GM18519 (cell line): ENCODE measurements at regions not wholly inside any gene's neighbourhood (a gene's known extent, or its start where the extent isn't known, plus 50 kb on each side); places are given as distances from the start of the nearest gene placed in this dataset.

Experiments used
- ATAC-seq: cut with Tn5 transposase; IDR thresholded peaks from one replicate; pipeline ENCODE4 v1.9.1; 2021; ENCODE audit warnings: mild to moderate bottlenecking, moderate library complexity; ENCODE audit not compliant: unreplicated experiment, low FRiP score

- no peak for ATAC-seq
These were observed 558.5 kb upstream of the ZNF462 start for GRCh38 chr9:106304401-106304920.

DNA sequence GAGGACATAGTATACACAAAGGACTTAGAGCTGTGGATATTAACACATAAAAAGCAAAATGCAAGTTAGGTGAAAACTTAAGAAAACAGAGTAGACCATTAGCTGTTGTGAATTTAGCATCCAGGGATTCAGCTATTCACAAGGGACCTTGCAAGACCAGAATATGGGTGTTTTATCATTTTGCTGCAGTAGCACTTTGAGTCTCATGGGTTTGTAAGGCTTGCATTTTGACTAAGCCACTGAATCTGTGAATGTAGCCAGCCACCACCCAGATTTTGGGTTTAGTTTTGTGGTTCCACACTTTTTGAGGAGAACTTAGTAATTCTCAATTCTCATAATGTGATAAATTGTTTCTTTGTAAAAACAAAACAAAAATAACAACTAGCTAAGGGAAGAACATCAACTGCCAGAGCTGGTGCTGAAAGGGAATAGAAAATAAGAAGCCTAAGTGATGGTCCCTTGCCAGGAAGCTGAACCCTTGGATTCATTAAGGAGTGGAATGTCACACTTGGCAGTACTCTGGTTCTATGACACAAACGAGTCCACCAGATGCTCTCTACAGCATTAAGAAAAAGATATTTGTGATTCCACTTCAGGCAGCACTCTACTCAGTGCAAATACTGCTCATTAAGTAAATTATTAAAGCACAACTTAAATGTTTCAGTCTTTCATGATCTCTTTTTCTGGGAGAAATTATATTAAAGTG, 557.4 kb upstream of the ZNF462 start:
- ATAC-seq: no peak

- ATAC-seq: no peak
These were observed 555.3 kb upstream of the ZNF462 start for GRCh38 chr9:106307670-106308069.

DNA sequence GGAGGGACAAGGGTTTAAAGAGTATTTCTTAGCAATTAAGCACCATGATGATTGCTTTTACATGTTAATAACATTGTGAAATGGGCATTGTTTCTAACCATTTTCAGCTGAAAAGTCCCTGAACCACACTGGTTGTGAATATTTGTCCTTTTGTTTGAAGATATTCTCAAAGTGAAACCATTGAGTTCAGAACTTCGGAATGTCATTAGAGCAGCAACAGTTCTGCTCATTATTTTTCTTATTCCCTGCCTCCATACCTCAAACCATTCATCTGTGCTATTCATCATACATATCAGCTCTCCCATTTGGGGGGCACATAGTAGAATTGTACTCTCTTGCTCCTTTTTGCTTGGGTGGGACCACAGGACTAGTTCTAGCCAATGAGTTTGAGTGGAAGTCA, 553.0 kb upstream of the ZNF462 start:
- no peak for ATAC-seq

DNA sequence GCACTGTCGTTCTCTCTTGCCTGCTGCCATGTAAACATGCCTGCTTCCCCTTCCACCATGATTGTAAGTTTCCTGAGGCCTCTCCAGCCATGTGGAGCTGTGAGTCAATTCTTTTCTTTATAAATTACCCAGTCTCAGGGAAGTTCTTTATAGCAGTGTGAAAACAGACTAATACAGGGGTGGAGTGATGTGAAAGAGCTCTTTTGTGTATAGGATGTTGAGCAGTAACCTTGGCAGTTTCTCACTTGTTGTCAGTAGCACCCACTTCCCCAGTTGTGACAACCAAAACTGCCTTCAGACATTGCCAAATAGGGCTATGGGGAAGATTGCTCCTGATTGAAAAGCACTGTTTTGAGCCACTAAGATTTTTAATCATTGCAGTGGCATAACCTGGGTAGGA, 552.2 kb upstream of the ZNF462 start:
- no peak for ATAC-seq

GRCh38 chr9:106312906-106313305, 550.1 kb upstream of the ZNF462 start:
- ATAC-seq: no peak

DNA sequence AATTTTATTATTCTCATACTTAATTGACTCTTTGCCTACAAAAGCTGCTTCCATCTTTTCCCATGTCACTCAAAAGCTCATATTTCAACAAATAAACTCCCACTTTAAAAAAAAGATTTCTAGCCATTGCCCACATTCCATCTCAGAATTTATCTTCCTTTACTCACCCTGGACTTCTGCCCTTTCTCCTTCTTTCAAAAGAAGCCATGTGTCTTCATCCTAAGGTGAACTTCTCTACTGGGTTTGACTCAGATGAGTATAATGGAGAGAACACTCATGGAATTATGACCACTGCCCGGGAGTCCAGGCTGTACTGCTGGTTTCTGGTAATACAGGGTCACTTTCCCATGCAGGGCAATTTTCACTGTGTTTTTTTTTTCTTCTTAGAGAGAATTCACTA, 548.5 kb upstream of the ZNF462 start:
- ATAC-seq: no peak

- ATAC-seq: no peak
These were observed 541.4 kb upstream of the ZNF462 start for GRCh38 chr9:106321394-106322180.

GRCh38 chr9:106322706-106323245, 540.2 kb upstream of the ZNF462 start:
- ATAC-seq: no peak

DNA sequence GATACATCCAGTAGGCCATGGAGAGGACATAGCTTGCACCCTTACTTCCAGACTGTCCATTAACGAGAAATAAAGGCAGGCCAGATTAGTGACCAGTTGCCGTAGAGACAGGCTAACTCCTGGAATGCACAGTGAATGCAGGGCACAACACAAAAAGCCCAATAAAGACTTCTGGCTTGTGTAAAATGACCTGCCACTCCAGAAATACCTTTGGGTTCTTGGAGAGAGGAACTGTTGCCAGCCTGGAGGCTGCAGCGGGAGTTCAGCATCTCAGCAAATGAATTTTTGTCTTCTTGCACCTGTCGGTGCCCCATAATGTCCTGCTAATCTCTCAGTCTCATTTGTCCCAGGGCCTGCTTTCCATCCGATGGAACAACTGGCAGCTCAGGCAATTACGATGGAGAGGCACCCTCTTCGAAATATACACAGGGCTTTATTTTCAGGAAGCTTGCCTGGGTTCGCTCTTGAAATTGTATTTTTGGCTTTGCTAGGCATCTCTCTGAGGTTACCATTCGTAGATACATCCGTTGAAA, 538.8 kb upstream of the ZNF462 start:
- no peak for ATAC-seq

DNA sequence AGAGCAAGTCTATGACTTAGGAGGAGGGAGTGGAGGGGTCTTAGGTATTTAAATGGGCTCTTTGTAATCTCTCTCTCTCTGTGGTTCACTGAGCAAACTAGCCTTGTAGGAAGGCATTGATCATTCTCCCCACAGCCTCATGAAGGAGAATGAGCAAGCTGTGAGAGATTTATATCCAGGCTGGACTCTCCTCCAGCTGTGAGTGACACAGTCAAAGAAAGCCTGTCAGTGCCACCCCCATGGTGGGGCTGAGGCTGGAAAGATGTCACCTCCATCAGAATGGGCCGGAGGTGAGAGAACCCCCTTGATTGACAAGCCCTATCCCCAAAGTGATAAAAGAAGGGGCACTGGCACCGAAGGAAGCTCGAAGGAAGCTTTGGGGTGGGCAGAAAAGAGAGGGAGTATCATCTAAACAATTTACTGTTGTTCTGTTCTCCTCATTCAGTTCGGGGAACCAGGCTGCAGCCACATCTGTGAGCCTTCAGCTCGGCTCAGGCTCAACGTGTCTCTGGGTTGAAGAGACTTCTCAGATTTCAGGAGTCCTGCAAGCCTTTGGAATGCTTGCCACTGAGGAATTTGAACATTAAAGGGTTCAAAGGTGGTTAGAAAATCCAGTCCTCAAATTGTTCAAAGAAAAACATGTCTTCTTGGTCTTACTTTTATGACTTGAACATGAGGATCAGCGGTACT, 538.2 kb upstream of the ZNF462 start:
- no peak for ATAC-seq

DNA sequence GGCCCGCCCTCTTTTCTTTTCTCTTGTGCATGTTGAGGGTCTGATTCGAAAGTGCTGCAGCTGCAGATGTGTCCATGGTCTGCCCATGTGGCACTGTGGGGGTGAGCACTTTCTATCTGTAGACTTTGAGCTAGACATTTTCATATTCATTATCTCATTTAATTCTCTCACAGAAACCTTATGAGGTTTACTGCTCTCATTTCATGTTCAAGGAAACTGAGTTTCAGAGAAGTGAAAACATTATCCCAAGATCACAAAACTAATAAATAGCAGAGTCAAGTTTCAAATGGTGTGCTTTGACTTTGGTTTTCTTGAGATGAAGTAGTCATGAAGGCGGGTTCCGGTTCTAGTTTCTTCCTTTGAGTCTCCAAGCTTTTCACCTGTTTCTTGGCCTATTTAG, 536.5 kb upstream of the ZNF462 start:
- no peak for ATAC-seq

DNA sequence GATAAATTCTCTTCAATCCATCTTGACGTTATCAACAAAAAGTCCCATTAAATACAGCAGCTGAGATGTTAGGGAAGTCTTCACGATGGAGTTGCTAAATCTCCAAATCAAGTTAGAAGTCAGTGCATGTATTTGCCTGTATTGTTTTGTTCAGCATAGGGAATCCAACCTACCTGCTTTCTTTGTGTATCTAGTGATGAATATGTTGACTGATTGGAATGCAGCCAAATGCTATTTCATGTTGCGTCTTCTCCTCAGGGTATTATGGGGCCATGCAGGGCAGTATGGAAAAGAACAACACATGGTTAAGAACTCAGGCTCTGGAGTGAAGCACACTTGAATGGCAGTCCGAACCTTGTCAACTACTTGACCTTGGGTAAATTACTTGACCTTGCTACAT, 529.5 kb upstream of the ZNF462 start:
- ATAC-seq: no peak

GRCh38 chr9:106334081-106334480, 528.9 kb upstream of the ZNF462 start:
- ATAC-seq: no peak

DNA sequence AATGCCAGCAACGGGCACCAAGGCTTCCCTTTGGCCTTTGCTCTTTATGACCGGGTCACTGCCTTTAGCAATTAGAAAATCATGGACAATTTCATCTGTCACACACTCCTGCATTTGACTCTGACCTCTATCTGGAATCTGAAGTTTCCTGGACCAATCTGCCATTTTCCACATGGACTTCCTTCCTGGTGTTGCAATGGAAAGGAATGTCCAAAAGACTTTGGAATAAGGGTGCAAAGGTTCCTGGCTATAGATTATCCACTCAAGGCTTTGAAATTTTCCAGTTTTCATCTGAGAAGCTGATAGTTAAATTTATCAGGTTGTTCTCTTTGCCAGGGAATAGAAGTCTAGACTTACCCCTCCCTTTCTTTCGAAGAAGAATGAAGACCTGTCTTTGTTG, 523.1 kb upstream of the ZNF462 start:
- ATAC-seq: no peak

DNA sequence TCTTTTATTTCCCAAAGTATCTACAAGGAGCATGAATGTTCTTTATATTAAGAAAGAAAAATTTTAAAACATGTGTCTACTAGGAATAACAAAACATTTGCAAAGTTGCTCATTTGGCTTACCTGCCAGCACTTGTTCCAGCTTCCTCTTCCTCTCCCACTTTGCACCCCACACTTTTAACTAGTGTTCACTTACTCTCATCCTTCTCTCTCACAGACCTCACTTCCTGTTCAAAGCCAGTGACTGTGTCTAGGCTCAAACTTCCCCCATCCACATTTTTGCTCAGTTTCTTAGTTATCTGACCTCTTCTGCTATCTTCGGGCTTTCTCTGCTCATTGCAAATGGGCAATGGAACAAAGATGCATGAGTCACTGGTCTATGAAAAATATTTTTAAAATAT, 512.2 kb upstream of the ZNF462 start:
- ATAC-seq: no peak

DNA sequence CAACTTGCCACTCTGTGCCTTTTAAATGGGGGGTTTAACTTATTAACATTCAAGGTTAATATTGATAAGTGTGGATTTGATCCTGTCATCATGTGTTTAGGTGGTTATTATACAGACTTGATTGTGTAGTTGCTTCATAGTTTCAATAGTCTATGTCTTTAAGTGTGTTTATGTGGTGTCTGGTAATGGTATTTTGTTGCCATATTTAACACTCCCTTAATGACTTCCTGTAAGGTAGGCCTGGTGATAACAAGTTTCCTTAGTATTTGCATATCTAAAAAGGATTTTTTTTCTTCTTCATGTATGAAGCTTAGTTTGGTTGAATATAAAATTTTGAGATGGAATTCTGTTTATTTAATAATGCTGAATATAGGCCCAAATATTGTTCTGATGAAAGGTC, 506.0 kb upstream of the ZNF462 start:
- ATAC-seq: no peak

GRCh38 chr9:106358331-106358730, 504.6 kb upstream of the ZNF462 start:
- ATAC-seq: no peak

- no peak for ATAC-seq
These were observed 486.3 kb upstream of the ZNF462 start for GRCh38 chr9:106376689-106377088.

DNA sequence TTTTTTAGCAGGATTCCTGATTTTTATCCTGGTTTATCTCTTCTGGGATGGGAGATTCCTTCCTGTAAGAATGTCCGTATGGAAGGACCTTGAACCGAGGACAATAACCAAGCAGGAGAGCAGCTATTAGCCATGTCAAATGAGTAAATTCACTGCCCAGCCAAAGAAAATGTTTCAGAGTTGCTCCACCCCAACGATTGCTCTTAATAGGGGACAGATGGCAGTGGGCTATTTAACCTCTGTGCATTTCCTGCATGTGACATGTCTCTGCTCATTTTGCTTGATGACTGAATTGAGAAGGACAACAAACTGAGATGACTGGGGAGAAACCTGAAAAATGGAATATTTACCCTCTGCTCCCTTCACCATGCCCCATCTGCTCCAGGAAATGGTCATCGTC, 479.9 kb upstream of the ZNF462 start:
- no peak for ATAC-seq

GRCh38 chr9:106387965-106388364, 475.0 kb upstream of the ZNF462 start:
- no peak for ATAC-seq
